ENCODE measurements at regions not wholly inside any gene's neighbourhood (a gene's known extent, or its start where the extent isn't known, plus 50 kb on each side); places are given as distances from the start of the nearest gene placed in this dataset.

DNA sequence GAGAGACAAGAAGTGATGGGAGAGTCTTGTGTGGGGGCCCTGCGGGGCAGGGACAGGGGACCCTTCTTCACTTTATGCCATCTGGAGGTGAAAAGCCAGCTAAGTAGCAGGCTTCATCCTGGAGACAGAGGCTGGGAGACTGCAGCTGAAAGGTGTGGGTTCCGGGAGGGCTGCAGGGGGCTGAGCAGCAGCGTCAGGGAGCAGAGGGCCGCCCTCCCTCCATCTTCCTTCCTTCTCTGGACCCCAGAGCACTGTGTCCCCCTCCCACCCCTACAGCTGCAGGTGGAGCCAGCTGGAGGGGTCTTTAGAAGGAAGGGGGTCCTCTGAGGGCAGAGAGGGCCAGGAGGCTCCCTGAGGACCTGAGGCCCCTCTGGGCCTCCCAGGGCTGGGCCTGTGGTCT is 96.6 kb downstream of the WTIP start (continued):
- TF ChIP-seq POLR2A (IDR thresholded peaks at IDR 0.05; ENCODE audit: control extremely low read depth in 1 of 2, low read depth in 2 of 2, low read length in 2 of 2), result no peak
- no peak for TF ChIP-seq RXRA (IDR thresholded peaks at IDR 0.05; ENCODE audit: insufficient read depth, low read depth, low read length)
- no peak for TF ChIP-seq NRF1 (IDR thresholded peaks at IDR 0.05; ENCODE audit: low read depth, low read length)
- TF ChIP-seq, protein P1, sequence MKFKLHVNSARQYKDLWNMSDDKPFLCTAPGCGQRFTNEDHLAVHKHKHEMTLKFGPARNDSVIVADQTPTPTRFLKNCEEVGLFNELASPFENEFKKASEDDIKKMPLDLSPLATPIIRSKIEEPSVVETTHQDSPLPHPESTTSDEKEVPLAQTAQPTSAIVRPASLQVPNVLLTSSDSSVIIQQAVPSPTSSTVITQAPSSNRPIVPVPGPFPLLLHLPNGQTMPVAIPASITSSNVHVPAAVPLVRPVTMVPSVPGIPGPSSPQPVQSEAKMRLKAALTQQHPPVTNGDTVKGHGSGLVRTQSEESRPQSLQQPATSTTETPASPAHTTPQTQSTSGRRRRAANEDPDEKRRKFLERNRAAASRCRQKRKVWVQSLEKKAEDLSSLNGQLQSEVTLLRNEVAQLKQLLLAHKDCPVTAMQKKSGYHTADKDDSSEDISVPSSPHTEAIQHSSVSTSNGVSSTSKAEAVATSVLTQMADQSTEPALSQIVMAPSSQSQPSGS (IDR thresholded peaks at IDR 0.05; ENCODE audit: low read length), result no peak
- TF ChIP-seq KDM1A (IDR thresholded peaks at IDR 0.05; ENCODE audit: borderline replicate concordance, low read length), result no peak
